ENCODE measurements at regions not wholly inside any gene's neighbourhood (a gene's known extent, or its start where the extent isn't known, plus 50 kb on each side); places are given as distances from the start of the nearest gene placed in this dataset.

DNA sequence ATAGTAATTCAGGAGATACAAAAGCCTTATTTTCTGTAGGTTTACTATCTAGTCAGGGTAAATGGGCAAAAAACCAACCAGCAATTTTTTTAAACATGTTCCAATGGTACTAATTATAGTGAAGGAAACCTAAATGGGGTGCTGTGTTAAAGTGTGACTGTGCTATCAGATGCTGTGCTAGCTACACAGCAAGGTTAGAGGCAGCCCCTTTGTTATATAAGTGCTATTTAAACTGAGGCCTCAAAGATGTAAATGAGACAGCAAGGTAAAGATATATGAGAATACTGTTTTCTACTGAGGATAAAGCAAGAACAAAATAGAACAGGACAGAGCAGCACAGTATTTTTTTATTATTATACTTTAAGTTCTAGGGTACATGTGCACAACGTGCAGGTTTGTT lies 305.4 kb upstream of the RGS18 start:
- TF ChIP-seq, protein P1, sequence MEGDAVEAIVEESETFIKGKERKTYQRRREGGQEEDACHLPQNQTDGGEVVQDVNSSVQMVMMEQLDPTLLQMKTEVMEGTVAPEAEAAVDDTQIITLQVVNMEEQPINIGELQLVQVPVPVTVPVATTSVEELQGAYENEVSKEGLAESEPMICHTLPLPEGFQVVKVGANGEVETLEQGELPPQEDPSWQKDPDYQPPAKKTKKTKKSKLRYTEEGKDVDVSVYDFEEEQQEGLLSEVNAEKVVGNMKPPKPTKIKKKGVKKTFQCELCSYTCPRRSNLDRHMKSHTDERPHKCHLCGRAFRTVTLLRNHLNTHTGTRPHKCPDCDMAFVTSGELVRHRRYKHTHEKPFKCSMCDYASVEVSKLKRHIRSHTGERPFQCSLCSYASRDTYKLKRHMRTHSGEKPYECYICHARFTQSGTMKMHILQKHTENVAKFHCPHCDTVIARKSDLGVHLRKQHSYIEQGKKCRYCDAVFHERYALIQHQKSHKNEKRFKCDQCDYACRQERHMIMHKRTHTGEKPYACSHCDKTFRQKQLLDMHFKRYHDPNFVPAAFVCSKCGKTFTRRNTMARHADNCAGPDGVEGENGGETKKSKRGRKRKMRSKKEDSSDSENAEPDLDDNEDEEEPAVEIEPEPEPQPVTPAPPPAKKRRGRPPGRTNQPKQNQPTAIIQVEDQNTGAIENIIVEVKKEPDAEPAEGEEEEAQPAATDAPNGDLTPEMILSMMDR (IDR thresholded peaks at IDR 0.05; ENCODE audit: low read depth, low read length, poor library complexity, severe bottlenecking), result no peak
- TF ChIP-seq EZH2phosphoT487 (IDR thresholded peaks at IDR 0.05; ENCODE audit: borderline replicate concordance, low read length), result no peak
